Fibroblast of villous mesenchyme (primary cell): ENCODE measurements at regions not wholly inside any gene's neighbourhood (a gene's known extent, or its start where the extent isn't known, plus 50 kb on each side); places are given as distances from the start of the nearest gene placed in this dataset.

Experiments
- DNase-seq: peaks from one replicate; pipeline ENCODE4 v3.0.0-alpha.2; 2010; ENCODE audit warnings: low read depth
- H3K4me3 ChIP-seq: 2 replicates; pipeline ENCODE4 v1.5.1; 2011; ENCODE audit warnings: low read depth, mild to moderate bottlenecking, low read length
- CTCF ChIP-seq: IDR thresholded peaks from 2 replicates; pipeline ENCODE4 v1.5.1; 2012; ENCODE audit warnings: low read depth, mild to moderate bottlenecking, low read length; ENCODE audit not compliant: insufficient read depth

- H3K4me3 ChIP-seq = no peak overlapping the region
- no peak for DNase-seq
- TF ChIP-seq CTCF = no peak
Measured at GRCh38 chr4:13088726-13089658, 395.1 kb downstream of the RAB28 start.

GRCh38 chr4:13087041-13087440, 397.1 kb downstream of the RAB28 start:
- no peak for DNase-seq
- no peak overlapping the region for H3K4me3 ChIP-seq
- TF ChIP-seq CTCF = no peak

- no peak for DNase-seq
- no peak for TF ChIP-seq CTCF
- H3K4me3 ChIP-seq = no peak overlapping the region
Measured at GRCh38 chr4:13084210-13084609, 399.9 kb downstream of the RAB28 start.

- no peak overlapping the region for H3K4me3 ChIP-seq
- no peak for DNase-seq
- no peak for TF ChIP-seq CTCF
Measured at GRCh38 chr4:13081830-13082229, 402.3 kb downstream of the RAB28 start.

GRCh38 chr4:13067077-13067476, 417.1 kb downstream of the RAB28 start:
- no peak overlapping the region for H3K4me3 ChIP-seq
- no peak for DNase-seq
- no peak for TF ChIP-seq CTCF

GRCh38 chr4:13059019-13059418, 425.1 kb downstream of the RAB28 start:
- no peak overlapping the region for H3K4me3 ChIP-seq
- DNase-seq = no peak
- no peak for TF ChIP-seq CTCF
